Erythroblast (primary cell): ENCODE measurements at regions not wholly inside any gene's neighbourhood (a gene's known extent, or its start where the extent isn't known, plus 50 kb on each side); places are given as distances from the start of the nearest gene placed in this dataset.

Source experiments
- GATA1 ChIP-seq: IDR thresholded peaks from 2 replicates; pipeline ENCODE4 v1.6.1; 2011; ENCODE audit warnings: low read depth, mild to moderate bottlenecking, control low read depth, low read length, moderate library complexity
- POLR2A ChIP-seq: IDR thresholded peaks from 2 replicates; pipeline ENCODE4 v1.6.1; 2011; ENCODE audit warnings: mild to moderate bottlenecking, low read length

GRCh38 chr4:107439401-107439800 lies 280.6 kb downstream of the PAPSS1 start:
- no peak for TF ChIP-seq POLR2A
- TF ChIP-seq GATA1: no peak
